ENCODE measurements at regions not wholly inside any gene's neighbourhood (a gene's known extent, or its start where the extent isn't known, plus 50 kb on each side); places are given as distances from the start of the nearest gene placed in this dataset.

- H3K79me2 ChIP-seq (replicated peaks; ENCODE audit: insufficient read depth, low read length): no peaks in the 10 kb centered on the region
- H3K27ac ChIP-seq (ENCODE audit: low read length): no peak overlapping the region
- no peak overlapping the region for H3K9ac ChIP-seq (ENCODE audit: low read length)
- no peak overlapping the region for H3K4me3 ChIP-seq (ENCODE audit: low read length)
- no peaks in the 10 kb centered on the region for H3K36me3 ChIP-seq (ENCODE audit: insufficient read depth, low read length)
- H3K27me3 ChIP-seq (ENCODE audit: insufficient read depth, low read depth, low read length): peaks cover 88% of the 10 kb centered on the region
- H4K20me1 ChIP-seq (ENCODE audit: insufficient read depth): no peaks in the 10 kb centered on the region
- H3K9me2 ChIP-seq (ENCODE audit: insufficient read depth, low read length): no peaks in the 10 kb centered on the region
- no peak overlapping the region for H3K4me2 ChIP-seq (ENCODE audit: low read length)
- no peaks in the 10 kb centered on the region for H3K9me3 ChIP-seq (ENCODE audit: low read length)
- no peak for TF ChIP-seq SMC3 (conservative IDR thresholded peaks at IDR 0.05; ENCODE audit: poor library complexity)
- TF ChIP-seq POLR2AphosphoS5 (IDR thresholded peaks at IDR 0.05): no peak
- TF ChIP-seq CTCF (IDR thresholded peaks at IDR 0.05; ENCODE audit: poor library complexity, severe bottlenecking): no peak
- no peak for TF ChIP-seq RAD21 (conservative IDR thresholded peaks at IDR 0.05)
- no peak for TF ChIP-seq EP300 (conservative IDR thresholded peaks at IDR 0.05; ENCODE audit: poor library complexity, severe bottlenecking)
- no peak for TF ChIP-seq EZH2 (IDR thresholded peaks at IDR 0.05; ENCODE audit: borderline replicate concordance, insufficient read depth, low read length, poor library complexity, severe bottlenecking)
- no peak for TF ChIP-seq TAF1 (IDR thresholded peaks at IDR 0.05; ENCODE audit: low read depth)
- no peak for TF ChIP-seq REST (IDR thresholded peaks at IDR 0.05; ENCODE audit: borderline replicate concordance)
- TF ChIP-seq MXI1 (conservative IDR thresholded peaks at IDR 0.05; ENCODE audit: poor library complexity, severe bottlenecking): no peak
- H2AFZ ChIP-seq (ENCODE audit: low read depth, low read length): no peak overlapping the region
- H3F3A ChIP-seq (ENCODE audit: insufficient read depth, low read length, poor library complexity, severe bottlenecking): no peaks in the 10 kb centered on the region
Measured at GRCh38 chr1:90840352-90840751, 123.2 kb upstream of the BARHL2 start.

GRCh38 chr1:90839323-90839722 is 122.2 kb upstream of the BARHL2 start:
- Histone ChIP-seq H3K9ac (ENCODE audit: low read length) (no peak overlapping the region), H3K4me2 (ENCODE audit: low read length) (no peak overlapping the region), H3K27ac (ENCODE audit: low read length) (no peak overlapping the region), H4K20me1 (ENCODE audit: insufficient read depth) (no peaks in the 10 kb centered on the region), H3K79me2 (replicated peaks; ENCODE audit: insufficient read depth, low read length) (no peaks in the 10 kb centered on the region), H3K36me3 (ENCODE audit: insufficient read depth, low read length) (no peaks in the 10 kb centered on the region), H3K27me3 (ENCODE audit: insufficient read depth, low read depth, low read length) (peaks cover 95% of the 10 kb centered on the region), H2AFZ (ENCODE audit: low read depth, low read length) (no peak overlapping the region), H3F3A (ENCODE audit: insufficient read depth, low read length, poor library complexity, severe bottlenecking) (no peaks in the 10 kb centered on the region), H3K4me3 (ENCODE audit: low read length) (no peak overlapping the region), H3K9me2 (ENCODE audit: insufficient read depth, low read length) (no peaks in the 10 kb centered on the region), H3K9me3 (ENCODE audit: low read length) (no peaks in the 10 kb centered on the region)
- TF ChIP-seq MXI1 (conservative IDR thresholded peaks at IDR 0.05; ENCODE audit: poor library complexity, severe bottlenecking) (no peak), POLR2AphosphoS5 (IDR thresholded peaks at IDR 0.05) (no peak), CTCF (IDR thresholded peaks at IDR 0.05; ENCODE audit: poor library complexity, severe bottlenecking) (no peak), RAD21 (conservative IDR thresholded peaks at IDR 0.05) (no peak), TAF1 (IDR thresholded peaks at IDR 0.05; ENCODE audit: low read depth) (no peak), REST (IDR thresholded peaks at IDR 0.05; ENCODE audit: borderline replicate concordance) (no peak), EP300 (conservative IDR thresholded peaks at IDR 0.05; ENCODE audit: poor library complexity, severe bottlenecking) (no peak), SMC3 (conservative IDR thresholded peaks at IDR 0.05; ENCODE audit: poor library complexity) (no peak), EZH2 (IDR thresholded peaks at IDR 0.05; ENCODE audit: borderline replicate concordance, insufficient read depth, low read length, poor library complexity, severe bottlenecking) (no peak)

Measured in neural cell (in vitro differentiated cells).